ENCODE measurements at regions not wholly inside any gene's neighbourhood (a gene's known extent, or its start where the extent isn't known, plus 50 kb on each side); places are given as distances from the start of the nearest gene placed in this dataset. TPM values are rescaled to one million over a fixed set of nuclear protein-coding genes. Genes with fewer than 3 reads are reported as not detected.

GRCh38 chr6:81806793-81807565, 54.5 kb upstream of the TENT5A start:
- no peak for DNase-seq (ENCODE audit: low read depth, low spot score)
- H3K27ac ChIP-seq (ENCODE audit: low read depth, low read length), result no peak overlapping the region
- H3K27me3 ChIP-seq (ENCODE audit: control insufficient read depth, insufficient read depth, low read length), result no peaks in the 10 kb centered on the region
- no peak overlapping the region for H3K4me3 ChIP-seq (ENCODE audit: low read depth, low read length)
- ChIA-PET POLR2A (no interaction called here), CTCF (interaction anchor here (1.2 kb wide), 1 partner anchor 199 kb away, joined by 3 read pairs; no protein-coding TSS in a partner anchor)
- no peaks in the 10 kb centered on the region for H3K9me3 ChIP-seq (ENCODE audit: control insufficient read depth, insufficient read depth, low read length)
- TF ChIP-seq, protein P1, sequence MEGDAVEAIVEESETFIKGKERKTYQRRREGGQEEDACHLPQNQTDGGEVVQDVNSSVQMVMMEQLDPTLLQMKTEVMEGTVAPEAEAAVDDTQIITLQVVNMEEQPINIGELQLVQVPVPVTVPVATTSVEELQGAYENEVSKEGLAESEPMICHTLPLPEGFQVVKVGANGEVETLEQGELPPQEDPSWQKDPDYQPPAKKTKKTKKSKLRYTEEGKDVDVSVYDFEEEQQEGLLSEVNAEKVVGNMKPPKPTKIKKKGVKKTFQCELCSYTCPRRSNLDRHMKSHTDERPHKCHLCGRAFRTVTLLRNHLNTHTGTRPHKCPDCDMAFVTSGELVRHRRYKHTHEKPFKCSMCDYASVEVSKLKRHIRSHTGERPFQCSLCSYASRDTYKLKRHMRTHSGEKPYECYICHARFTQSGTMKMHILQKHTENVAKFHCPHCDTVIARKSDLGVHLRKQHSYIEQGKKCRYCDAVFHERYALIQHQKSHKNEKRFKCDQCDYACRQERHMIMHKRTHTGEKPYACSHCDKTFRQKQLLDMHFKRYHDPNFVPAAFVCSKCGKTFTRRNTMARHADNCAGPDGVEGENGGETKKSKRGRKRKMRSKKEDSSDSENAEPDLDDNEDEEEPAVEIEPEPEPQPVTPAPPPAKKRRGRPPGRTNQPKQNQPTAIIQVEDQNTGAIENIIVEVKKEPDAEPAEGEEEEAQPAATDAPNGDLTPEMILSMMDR (IDR thresholded peaks at IDR 0.05; ENCODE audit: low read depth, low read length), result no peak

GRCh38 chr6:81802356-81802755, 49.9 kb upstream of the TENT5A start:
- DNase-seq (ENCODE audit: low read depth, low spot score), result no peak
- ChIA-PET CTCF (interaction anchor here (0.6 kb wide), 1 partner anchor 469 kb away, joined by 5 read pairs; no protein-coding TSS in a partner anchor), POLR2A (no interaction called here)
- TF ChIP-seq, protein P1 (IDR thresholded peaks at IDR 0.05; ENCODE audit: low read depth, low read length), result no peak
- Histone ChIP-seq H3K27me3 (ENCODE audit: control insufficient read depth, insufficient read depth, low read length) (no peaks in the 10 kb centered on the region), H3K9me3 (ENCODE audit: control insufficient read depth, insufficient read depth, low read length) (no peaks in the 10 kb centered on the region), H3K4me3 (ENCODE audit: low read depth, low read length) (no peak overlapping the region), H3K27ac (ENCODE audit: low read depth, low read length) (no peak overlapping the region)

Small RNAs in the stretch of these regions (small RNA-seq; reads per million reads assigned to genes)
- gene AL360157.1 (ENCODE audit: insufficient read length, low read depth), result not detected

Measured in AG04450 (cell line).